GM19238 (cell line): ENCODE measurements at regions not wholly inside any gene's neighbourhood (a gene's known extent, or its start where the extent isn't known, plus 50 kb on each side); places are given as distances from the start of the nearest gene placed in this dataset.
"Not testable (repeated sequence)": the region's sequence is repeated elsewhere in the genome, so short reads cannot be mapped to it uniquely, and the experiment has no call there.

Experiments
- DNase-seq: peaks from one replicate; pipeline ENCODE4 v3.0.0; 2011; ENCODE audit warnings: low spot score; ENCODE audit not compliant: insufficient read length

DNA sequence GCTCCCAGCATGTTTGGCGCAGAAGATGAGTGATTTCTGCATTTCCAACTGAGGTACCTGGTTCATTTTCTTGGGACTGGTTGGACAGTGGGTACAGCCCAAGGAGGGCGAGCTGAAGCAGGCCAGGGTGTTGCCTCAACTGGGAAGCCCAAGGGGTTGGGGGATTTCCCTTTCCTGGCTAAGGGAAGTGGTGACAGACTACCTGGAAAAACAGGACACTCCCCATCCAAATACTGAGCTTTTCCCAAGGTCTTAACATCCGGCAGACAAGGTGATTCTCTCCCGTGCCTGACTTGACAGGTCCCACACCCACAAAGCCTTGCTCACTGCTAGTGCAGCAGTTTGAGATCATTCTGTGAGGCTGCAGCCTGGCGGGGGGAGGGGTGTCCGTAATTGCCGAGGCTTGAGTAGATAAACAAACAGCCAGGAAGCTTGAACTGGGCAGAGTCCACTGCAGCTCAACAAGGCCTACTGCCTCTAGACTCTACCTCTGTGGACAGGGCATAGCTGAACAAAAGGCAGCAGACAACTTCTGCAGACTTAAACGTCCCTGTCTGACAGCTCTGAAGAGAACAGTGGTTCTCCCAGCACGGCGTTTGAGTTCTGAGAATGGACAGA, 307.7 kb upstream of the ARSJ start:
- DNase-seq, result no peak

DNA sequence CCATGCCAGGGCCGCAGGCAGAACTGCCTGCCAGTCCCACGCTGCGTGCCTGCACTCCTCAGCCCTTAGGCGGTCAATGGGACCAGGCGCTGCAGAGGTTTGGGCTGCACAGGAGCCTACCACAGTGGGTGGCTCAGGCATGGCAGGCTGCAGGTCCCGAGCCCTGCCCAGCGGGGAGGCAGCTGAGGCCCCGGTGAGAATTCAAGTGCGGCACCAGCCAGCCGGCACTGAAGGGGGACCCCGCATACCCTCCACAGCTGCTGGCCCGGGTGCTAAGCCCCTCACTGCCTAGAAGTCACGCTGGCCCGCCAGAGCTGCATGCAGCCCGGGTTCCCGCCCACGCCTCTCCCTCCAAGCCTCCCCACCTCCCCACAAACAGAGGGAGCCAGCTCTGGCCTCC, 302.5 kb upstream of the UGT8 start:
- no peak for DNase-seq

DNA sequence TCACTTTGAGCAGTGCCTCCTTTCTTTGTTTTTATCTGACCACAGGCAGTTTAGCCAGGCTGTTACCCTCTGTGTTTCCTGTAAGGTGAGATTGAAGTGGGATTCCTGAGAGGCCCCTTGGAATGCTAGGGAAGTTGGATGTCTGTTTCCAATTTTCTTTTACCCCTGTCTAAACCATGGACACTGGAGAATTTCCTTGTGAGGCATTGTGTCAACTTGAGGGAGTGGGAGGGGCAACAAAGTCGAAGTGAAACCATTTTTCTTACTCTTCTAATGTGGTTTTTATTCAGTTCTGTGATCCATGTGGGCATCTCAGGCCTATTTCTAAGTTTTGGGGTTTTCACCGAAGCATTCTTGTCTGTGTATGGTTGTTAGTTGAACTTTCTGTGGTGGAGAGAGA, 296.1 kb upstream of the UGT8 start:
- DNase-seq, result no peak

DNA sequence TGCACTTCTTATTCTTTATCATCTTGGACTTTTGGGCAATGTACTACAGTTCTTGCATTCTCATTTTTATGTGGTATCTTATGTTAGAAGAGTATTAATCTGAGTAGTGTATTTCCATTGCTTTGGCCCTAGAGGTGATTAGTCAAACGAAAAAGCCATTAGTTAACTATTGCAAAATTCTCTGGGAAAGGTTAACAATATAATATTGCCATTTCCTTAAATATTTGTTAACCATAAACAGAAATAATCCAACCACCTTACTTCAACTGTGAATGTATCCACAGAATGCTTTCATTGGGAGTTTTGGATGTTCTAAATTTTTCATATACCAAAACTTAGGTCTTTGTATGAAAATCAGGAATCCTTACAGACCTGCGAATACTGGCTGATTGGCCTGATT, 294.6 kb upstream of the UGT8 start:
- no peak for DNase-seq

DNA sequence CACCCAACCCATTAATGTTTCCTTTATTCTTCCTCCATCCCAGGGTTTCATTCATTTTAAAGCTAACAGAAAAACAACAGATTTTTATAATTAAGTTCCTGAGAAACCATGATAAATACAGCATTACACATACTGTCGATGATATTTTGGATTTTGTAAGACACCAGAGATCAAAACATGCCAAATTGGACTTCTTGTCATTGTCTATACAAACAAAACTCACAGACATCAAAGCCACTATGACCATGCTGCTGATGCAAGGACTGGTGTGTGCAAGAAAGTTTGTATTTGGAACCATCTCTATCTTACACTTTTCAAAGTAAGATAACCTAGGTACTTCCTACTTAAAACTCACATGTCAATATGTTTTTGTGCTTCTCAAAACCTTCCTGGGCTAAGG, 294.0 kb upstream of the UGT8 start:
- DNase-seq, result no peak

GRCh38 chr4:114306946-114307345, 291.7 kb upstream of the UGT8 start:
- DNase-seq, result no peak

DNA sequence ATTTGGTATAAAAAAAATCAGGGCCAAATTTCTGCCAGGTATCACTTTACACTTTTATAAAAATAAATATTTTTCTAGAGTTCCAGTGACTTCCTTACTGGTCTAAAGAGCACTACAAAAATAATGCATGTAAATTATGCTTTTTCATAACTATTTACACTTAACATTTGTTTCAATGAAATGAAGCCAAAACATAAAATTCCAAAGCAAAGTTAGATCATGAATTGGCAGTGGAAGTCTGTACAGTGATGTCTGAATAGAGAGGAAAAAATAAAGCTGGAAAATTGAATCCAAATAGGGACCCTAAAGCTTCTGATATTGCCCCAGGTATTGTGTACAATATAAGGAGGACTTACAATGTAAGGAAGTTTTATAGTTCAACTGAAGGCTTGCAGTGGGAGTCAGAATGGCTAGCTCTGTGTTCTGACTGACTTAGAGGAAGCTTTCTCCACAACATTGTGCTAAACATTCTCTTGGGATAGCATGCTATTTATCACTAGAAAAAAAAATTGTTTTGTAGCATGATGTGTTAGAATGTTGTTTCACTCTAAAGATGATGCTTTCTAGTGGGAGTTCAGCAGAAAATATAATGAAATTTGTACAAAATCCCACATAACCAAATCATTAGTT, 288.2 kb upstream of the UGT8 start:
- DNase-seq, result no peak

- DNase-seq, result no peak
These were observed 286.8 kb upstream of the UGT8 start for GRCh38 chr4:114311787-114312186.

- no peak for DNase-seq
These were observed 286.3 kb upstream of the UGT8 start for GRCh38 chr4:114312338-114312737.

GRCh38 chr4:114316789-114317188, 281.8 kb upstream of the UGT8 start:
- no peak for DNase-seq

- no peak for DNase-seq
These were observed 281.0 kb upstream of the UGT8 start for GRCh38 chr4:114317564-114317963.

DNA sequence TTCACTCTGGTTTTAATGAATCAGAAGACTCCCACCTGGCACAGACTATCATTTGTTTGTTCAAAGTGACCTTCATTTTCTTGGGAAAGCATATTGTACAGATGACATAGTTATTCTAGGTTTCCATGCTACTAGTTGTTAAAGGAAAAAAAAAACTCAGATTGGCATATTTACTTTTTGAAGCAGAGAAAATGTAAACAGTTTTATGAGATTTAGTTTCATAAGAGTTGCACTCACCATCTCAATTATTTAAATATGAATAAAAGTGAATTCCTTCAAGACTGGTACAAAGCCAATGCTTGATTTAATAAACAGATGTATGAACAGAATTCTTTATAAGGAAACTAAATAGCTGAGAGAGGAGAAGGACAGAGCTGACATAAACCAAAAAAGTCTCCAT, 280.3 kb upstream of the UGT8 start:
- no peak for DNase-seq

GRCh38 chr4:114320126-114320525, 278.5 kb upstream of the UGT8 start:
- DNase-seq, result no peak

DNA sequence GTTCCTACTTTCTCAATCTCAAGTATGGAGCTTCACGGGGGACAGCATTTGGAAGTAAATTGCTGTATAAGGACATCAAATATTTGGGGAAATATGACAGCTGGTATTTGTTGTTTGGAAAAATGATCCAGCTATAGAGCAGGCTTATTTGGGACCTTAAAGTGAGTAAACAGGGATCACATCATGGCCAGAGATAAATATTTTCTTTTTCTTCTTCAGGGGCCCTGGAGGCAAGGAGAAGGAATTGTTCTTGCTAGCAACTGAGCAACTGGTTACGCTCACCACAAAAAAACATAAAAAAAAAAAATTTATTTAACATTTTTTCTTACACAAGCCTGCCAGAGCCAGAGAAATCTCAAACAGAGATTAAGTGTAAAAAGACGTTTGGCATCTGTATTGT, 277.2 kb upstream of the UGT8 start:
- no peak for DNase-seq

DNA sequence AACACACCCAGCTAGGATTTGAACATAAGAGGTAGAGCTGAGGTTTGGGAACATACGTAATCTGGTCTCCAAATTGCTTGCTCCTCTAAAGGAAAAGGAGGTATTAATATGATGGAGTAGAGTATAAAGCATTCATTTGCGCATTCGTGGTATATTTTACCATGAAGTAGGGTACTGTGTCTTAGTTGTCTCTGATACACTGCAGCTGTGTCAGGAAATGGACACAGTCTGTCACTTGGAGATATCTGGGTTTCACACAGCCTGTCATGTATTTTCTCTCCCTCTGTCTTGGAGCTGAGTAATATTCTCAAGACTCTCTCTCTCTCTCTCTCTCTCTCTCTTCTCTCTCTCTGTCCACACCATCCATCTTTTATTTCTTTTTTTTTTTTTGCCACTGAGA, 274.8 kb upstream of the UGT8 start:
- DNase-seq, result no peak

DNA sequence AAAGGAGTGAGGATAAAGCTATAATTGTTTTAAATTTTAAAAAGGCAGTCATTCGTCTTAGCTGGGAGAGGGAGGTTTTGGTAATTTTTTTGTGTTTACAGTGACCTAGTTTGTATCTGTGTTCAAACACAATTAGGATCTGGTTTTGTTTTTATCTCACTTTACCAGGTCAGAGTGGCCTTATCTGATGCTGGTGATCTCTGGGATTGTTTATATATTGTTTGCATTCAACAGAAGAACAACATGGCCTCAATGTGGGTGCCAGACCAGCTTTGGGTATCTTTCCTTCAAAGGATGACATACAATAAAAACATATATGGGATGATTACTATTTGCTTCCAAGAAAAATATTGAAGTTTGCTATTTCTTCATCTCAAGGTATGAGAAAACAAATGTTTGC, 272.2 kb upstream of the UGT8 start:
- DNase-seq, result no peak

- DNase-seq, result no peak
These were observed 266.5 kb upstream of the UGT8 start for GRCh38 chr4:114332119-114332518.

- DNase-seq, result not testable (repeated sequence)
These were observed 264.2 kb upstream of the UGT8 start for GRCh38 chr4:114334363-114334762.

GRCh38 chr4:114334884-114335330, 263.7 kb upstream of the UGT8 start:
- DNase-seq, result no peak

DNA sequence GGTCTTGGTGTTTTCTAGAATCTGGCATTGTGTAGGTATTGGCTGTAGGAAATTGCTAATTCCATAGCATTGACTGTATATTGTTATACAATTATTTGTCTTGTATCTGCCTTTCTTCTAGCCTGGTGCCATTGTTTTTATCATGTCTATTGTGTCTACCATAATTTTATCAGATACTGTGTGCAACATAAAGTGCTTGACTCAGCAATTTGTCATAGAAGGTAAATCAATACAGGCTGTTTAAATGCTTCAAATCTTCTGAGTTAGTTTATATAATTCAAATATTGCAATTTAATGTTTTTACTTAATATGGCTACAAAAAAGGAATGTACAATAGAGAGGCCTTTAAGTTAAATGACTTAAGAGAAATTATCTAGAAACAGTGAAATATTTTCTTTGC, 263.3 kb upstream of the UGT8 start:
- no peak for DNase-seq

- DNase-seq, result no peak
These were observed 255.6 kb upstream of the UGT8 start for GRCh38 chr4:114343015-114343414.

- DNase-seq, result no peak
These were observed 248.9 kb upstream of the UGT8 start for GRCh38 chr4:114349543-114350175.

DNA sequence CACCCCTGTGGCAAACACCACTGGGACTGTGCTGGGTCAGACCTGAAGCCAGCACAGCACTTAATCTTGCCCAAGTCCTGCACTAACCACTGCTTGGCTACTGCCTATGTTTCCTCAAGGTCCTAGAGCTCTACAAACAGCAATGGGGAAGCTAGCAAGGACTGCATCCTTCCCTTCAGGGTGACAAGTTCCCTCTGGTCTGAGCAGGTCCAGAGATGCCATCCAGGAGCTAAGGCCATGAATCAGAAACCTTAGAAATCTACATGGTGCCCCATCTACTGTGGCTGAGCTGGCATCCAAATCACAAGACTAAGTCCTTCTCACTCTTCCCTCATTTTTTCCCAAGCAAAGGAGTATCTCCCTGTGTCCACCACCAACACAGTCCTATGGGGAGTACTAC, 239.7 kb upstream of the UGT8 start:
- DNase-seq, result no peak
